Tibial artery (tissue), 4 donors: ENCODE measurements at regions not wholly inside any gene's neighbourhood (a gene's known extent, or its start where the extent isn't known, plus 50 kb on each side); places are given as distances from the start of the nearest gene placed in this dataset.
A peak's percentile ranks its signal among the peaks of the same experiment; 100 is the strongest.

Experiments used
- DNase-seq, 2 donors: peaks; one replicate each; pipeline ENCODE4 v3.0.0-alpha.2; 2019
- H3K27ac ChIP-seq, 2 donors: fragments of 200-600 bp; sonication (generic) in 1 of 2; 1 replicate in 1 of 2; 2 replicates in 1 of 2; pipeline ENCODE4 v1.5.1; 2018 to 2019; ENCODE audit warnings: mild to moderate bottlenecking in 1 of 2
- H3K27me3 ChIP-seq, 2 donors: fragments of 200-600 bp; sonication (generic) in 1 of 2; one replicate each; pipeline versions ENCODE4 v1.5.1 to v1.6.0; 2016 to 2019
- H3K36me3 ChIP-seq, 3 donors: fragments of 200-600 bp; sonication (generic) in 2 of 3; one replicate each; pipeline ENCODE4 v1.5.1; 2016 to 2019; ENCODE audit warnings: mild to moderate bottlenecking in 2 of 3
- H3K4me1 ChIP-seq, 4 donors: fragments of 200-600 bp; sonication (generic) in 2 of 4; 1 replicate in 3 of 4; 2 replicates in 1 of 4; pipeline ENCODE4 v1.5.1; 2016 to 2019
- H3K4me3 ChIP-seq, 2 donors: fragments of 200-600 bp; sonication (generic) in 1 of 2; 1 replicate in 1 of 2; 2 replicates in 1 of 2; pipeline ENCODE4 v1.5.1; 2018 to 2019; ENCODE audit warnings: mild to moderate bottlenecking in 2 of 2
- H3K9me3 ChIP-seq, 3 donors: fragments of 200-600 bp; sonication (generic) in 1 of 3; one replicate each; pipeline ENCODE4 v1.5.1; 2016 to 2019
- CTCF ChIP-seq, 2 experiments: fragments of 200-600 bp in 1 of 2; fragments of 450-650 bp in 1 of 2; IDR thresholded peaks; one replicate each; pipeline ENCODE4 v1.5.1; 2017 to 2019; ENCODE audit warnings: antibody characterized with exemption in 2 of 2, mild to moderate bottlenecking in 1 of 2, moderate library complexity in 1 of 2
- intact Hi-C: fragments of 100-400 bp; cut with DNase I; formaldehyde crosslinking; loops from one replicate; pipeline ENCODE4 v1.15.0; 2023; ENCODE audit warnings: low total_unique reads

GRCh38 chr13:22312405-22312803 is 641.5 kb downstream of the FGF9 start:
- intact Hi-C loops = no loop called here
- no peak for TF ChIP-seq CTCF (IDR thresholded peaks at IDR 0.05)
- Histone ChIP-seq H3K27ac (peak overlapping the region; percentile 40 to 51), H3K27me3 (no peaks in the 10 kb centered on the region), H3K9me3 (no peaks in the 10 kb centered on the region), H3K4me1 (peaks cover 0 to 16% (median 4%) of the 10 kb centered on the region in 4 donors), H3K36me3 (no peaks in the 10 kb centered on the region), H3K4me3 (no peak overlapping the region)
- DNase-seq = no peak

GRCh38 chr13:22316494-22317025 is 645.7 kb downstream of the FGF9 start:
- no peak for DNase-seq
- no peaks in the 10 kb centered on the region for H3K36me3 ChIP-seq
- no peak for TF ChIP-seq CTCF (IDR thresholded peaks at IDR 0.05)
- no peaks in the 10 kb centered on the region for H3K27me3 ChIP-seq
- H3K4me1 ChIP-seq = peaks cover 0 to 12% (median 3%) of the 10 kb centered on the region in 4 donors
- no peaks in the 10 kb centered on the region for H3K9me3 ChIP-seq
- no peak overlapping the region for H3K27ac ChIP-seq
- intact Hi-C loops = no loop called here
- H3K4me3 ChIP-seq = no peak overlapping the region

GRCh38 chr13:22320991-22321390 is 650.1 kb downstream of the FGF9 start:
- TF ChIP-seq CTCF (IDR thresholded peaks at IDR 0.05) = no peak
- H3K27ac ChIP-seq = no peak overlapping the region
- H3K4me3 ChIP-seq = no peak overlapping the region
- intact Hi-C loops = no loop called here
- H3K4me1 ChIP-seq = no peaks in the 10 kb centered on the region
- no peak for DNase-seq
- H3K9me3 ChIP-seq = no peaks in the 10 kb centered on the region
- no peaks in the 10 kb centered on the region for H3K36me3 ChIP-seq
- no peaks in the 10 kb centered on the region for H3K27me3 ChIP-seq

GRCh38 chr13:22325761-22326160 is 654.9 kb downstream of the FGF9 start:
- TF ChIP-seq CTCF (IDR thresholded peaks at IDR 0.05) = no peak

GRCh38 chr13:22332416-22332815 is 661.5 kb downstream of the FGF9 start:
- intact Hi-C loops = no loop called here
- no peak for DNase-seq
- Histone ChIP-seq H3K27me3 (no peaks in the 10 kb centered on the region), H3K4me1 (no peaks in the 10 kb centered on the region), H3K36me3 (no peaks in the 10 kb centered on the region), H3K4me3 (no peak overlapping the region), H3K27ac (no peak overlapping the region), H3K9me3 (no peaks in the 10 kb centered on the region)
- no peak for TF ChIP-seq CTCF (IDR thresholded peaks at IDR 0.05)

More at GRCh38 chr13:22325761-22326160, 654.9 kb downstream of the FGF9 start:
- no peaks in the 10 kb centered on the region for H3K27me3 ChIP-seq
- intact Hi-C loops = no loop called here
- no peak overlapping the region for H3K27ac ChIP-seq
- no peaks in the 10 kb centered on the region for H3K9me3 ChIP-seq
- no peaks in the 10 kb centered on the region for H3K4me1 ChIP-seq
- DNase-seq = no peak
- H3K4me3 ChIP-seq = no peak overlapping the region
- no peaks in the 10 kb centered on the region for H3K36me3 ChIP-seq

GRCh38 chr13:22336460-22336859 is 665.6 kb downstream of the FGF9 start:
- H3K9me3 ChIP-seq = peaks cover 0 to 5% (median 0%) of the 10 kb centered on the region in 3 donors
- intact Hi-C loops = no loop called here
- no peak for TF ChIP-seq CTCF (IDR thresholded peaks at IDR 0.05)
- H3K4me1 ChIP-seq = no peaks in the 10 kb centered on the region
- H3K27me3 ChIP-seq = no peaks in the 10 kb centered on the region
- no peak overlapping the region for H3K27ac ChIP-seq
- DNase-seq = no peak
- H3K4me3 ChIP-seq = no peak overlapping the region
- H3K36me3 ChIP-seq = no peaks in the 10 kb centered on the region
